ENCODE measurements at regions not wholly inside any gene's neighbourhood (a gene's known extent, or its start where the extent isn't known, plus 50 kb on each side); places are given as distances from the start of the nearest gene placed in this dataset.
"Not testable (repeated sequence)": the region's sequence is repeated elsewhere in the genome, so short reads cannot be mapped to it uniquely, and the experiment has no call there.

- no peak for DNase-seq
Observed at GRCh38 chr13:80552851-80553440, 212.0 kb upstream of the SPRY2 start.

GRCh38 chr13:80551650-80552497, 210.9 kb upstream of the SPRY2 start:
- DNase-seq: peak in 1 of 2 experiments; percentile 16

- DNase-seq: peak in 1 of 2 experiments; percentile 35
Observed at GRCh38 chr13:80550971-80551441, 210.1 kb upstream of the SPRY2 start.

GRCh38 chr13:80548915-80549314, 208.0 kb upstream of the SPRY2 start:
- no peak for DNase-seq

- DNase-seq: no peak
Observed at GRCh38 chr13:80547885-80548825, 207.2 kb upstream of the SPRY2 start.

GRCh38 chr13:80547341-80547740, 206.4 kb upstream of the SPRY2 start:
- no peak for DNase-seq

- DNase-seq: no peak
Observed at GRCh38 chr13:80533175-80533574, 192.2 kb upstream of the SPRY2 start.

GRCh38 chr13:80530902-80531301, 190.0 kb upstream of the SPRY2 start:
- no peak for DNase-seq

- DNase-seq: no peak
Observed at GRCh38 chr13:80530191-80530590, 189.3 kb upstream of the SPRY2 start.

- DNase-seq: no peak
Observed at GRCh38 chr13:80529734-80530133, 188.8 kb upstream of the SPRY2 start.

GRCh38 chr13:80528733-80529132, 187.8 kb upstream of the SPRY2 start:
- DNase-seq: no peak

GRCh38 chr13:80527400-80527799, 186.5 kb upstream of the SPRY2 start:
- DNase-seq: peak; percentile 6 to 51

GRCh38 chr13:80524447-80525215, 183.7 kb upstream of the SPRY2 start:
- DNase-seq: no peak

GRCh38 chr13:80523134-80523533, 182.2 kb upstream of the SPRY2 start:
- DNase-seq: no peak

- DNase-seq: not testable (repeated sequence)
Observed at GRCh38 chr13:80522463-80522862, 181.5 kb upstream of the SPRY2 start.

GRCh38 chr13:80516818-80517348, 176.0 kb upstream of the SPRY2 start:
- no peak for DNase-seq

GRCh38 chr13:80515296-80515695, 174.4 kb upstream of the SPRY2 start:
- no peak for DNase-seq

- DNase-seq: no peak
Observed at GRCh38 chr13:80513196-80513595, 172.3 kb upstream of the SPRY2 start.

GRCh38 chr13:80510686-80511085, 169.8 kb upstream of the SPRY2 start:
- DNase-seq: no peak

- DNase-seq: no peak
Observed at GRCh38 chr13:80509264-80509663, 168.3 kb upstream of the SPRY2 start.

- DNase-seq: no peak
Observed at GRCh38 chr13:80508031-80508430, 167.1 kb upstream of the SPRY2 start.

GRCh38 chr13:80504453-80504852, 163.5 kb upstream of the SPRY2 start:
- DNase-seq: no peak

All from NCI-H524 (cell line).